Upper lobe of left lung (tissue), 6 donors: ENCODE measurements at regions not wholly inside any gene's neighbourhood (a gene's known extent, or its start where the extent isn't known, plus 50 kb on each side); places are given as distances from the start of the nearest gene placed in this dataset.
A peak's percentile ranks its signal among the peaks of the same experiment; 100 is the strongest.

ENCODE experiments used
- ATAC-seq, 2 donors: fragments of 200-7000 bp; cut with Tn5 transposase; one replicate each; pipeline ENCODE4 v1.9.1; 2022; ENCODE audit warnings: mild to moderate bottlenecking in 2 of 2, moderate library complexity in 2 of 2; ENCODE audit not compliant: low FRiP score in 2 of 2
- DNase-seq, 2 donors: peaks; one replicate each; pipeline ENCODE4 v3.0.0-alpha.2; 2019 to 2020
- H3K27ac ChIP-seq, 4 donors: fragments of 200-600 bp; sonication (generic); one replicate each; pipeline ENCODE4 v1.5.1; 2016 to 2019
- H3K27me3 ChIP-seq, 4 donors: fragments of 200-600 bp; sonication (generic); one replicate each; pipeline ENCODE4 v1.5.1; 2017 to 2019
- H3K36me3 ChIP-seq, 4 donors: fragments of 200-600 bp; sonication (generic); one replicate each; pipeline ENCODE4 v1.5.1; 2016 to 2019
- H3K4me1 ChIP-seq, 4 donors: fragments of 200-600 bp; sonication (generic); one replicate each; pipeline ENCODE4 v1.5.1; 2018 to 2019
- H3K4me3 ChIP-seq, 4 donors: fragments of 200-600 bp; sonication (generic); one replicate each; pipeline ENCODE4 v1.5.1; 2017 to 2019; ENCODE audit warnings: mild to moderate bottlenecking in 2 of 4, moderate library complexity in 1 of 4
- H3K9me3 ChIP-seq, 4 donors: fragments of 200-600 bp; sonication (generic); one replicate each; pipeline ENCODE4 v1.5.1; 2018 to 2019
- EP300 ChIP-seq, 4 donors: sonication (generic); formaldehyde crosslinking; IDR thresholded peaks; one replicate each; pipeline ENCODE4 v1.5.1; 2017; ENCODE audit warnings: antibody characterized with exemption in 4 of 4, control low read depth in 2 of 4
- POLR2A ChIP-seq, 4 donors: fragments of 450-650 bp; IDR thresholded peaks; one replicate each; pipeline ENCODE4 v1.5.1; 2016 to 2017; ENCODE audit warnings: antibody characterized with exemption in 4 of 4, mild to moderate bottlenecking in 2 of 4
- POLR2AphosphoS5 ChIP-seq, 2 donors: sonication (generic); formaldehyde crosslinking; IDR thresholded peaks; one replicate each; pipeline ENCODE4 v1.5.1; 2017; ENCODE audit warnings: antibody characterized with exemption in 2 of 2
- WGBS, 2 donors: methylation state at CpG; one replicate each; pipeline ENCODE4 v1.1.5; 2017 to 2018; 5-methylcytosine and 5-hydroxymethylcytosine counted together
- TF ChIP-seq, protein P1 (sequence below), 6 experiments: fragments of 450-650 bp in 4 of 6; fragments of 200-600 bp in 2 of 6; sonication (generic) in 2 of 6; IDR thresholded peaks; one replicate each; pipeline ENCODE4 v1.5.1; 2016 to 2019; ENCODE audit warnings: antibody characterized with exemption in 6 of 6
- donor health status: DM: no; HTN: no; CAD: no; lungs with moderate emphysema.
- donor health status: DM: no; HTN: yes; CAD: no; lungs with severe emphysema.

DNA sequence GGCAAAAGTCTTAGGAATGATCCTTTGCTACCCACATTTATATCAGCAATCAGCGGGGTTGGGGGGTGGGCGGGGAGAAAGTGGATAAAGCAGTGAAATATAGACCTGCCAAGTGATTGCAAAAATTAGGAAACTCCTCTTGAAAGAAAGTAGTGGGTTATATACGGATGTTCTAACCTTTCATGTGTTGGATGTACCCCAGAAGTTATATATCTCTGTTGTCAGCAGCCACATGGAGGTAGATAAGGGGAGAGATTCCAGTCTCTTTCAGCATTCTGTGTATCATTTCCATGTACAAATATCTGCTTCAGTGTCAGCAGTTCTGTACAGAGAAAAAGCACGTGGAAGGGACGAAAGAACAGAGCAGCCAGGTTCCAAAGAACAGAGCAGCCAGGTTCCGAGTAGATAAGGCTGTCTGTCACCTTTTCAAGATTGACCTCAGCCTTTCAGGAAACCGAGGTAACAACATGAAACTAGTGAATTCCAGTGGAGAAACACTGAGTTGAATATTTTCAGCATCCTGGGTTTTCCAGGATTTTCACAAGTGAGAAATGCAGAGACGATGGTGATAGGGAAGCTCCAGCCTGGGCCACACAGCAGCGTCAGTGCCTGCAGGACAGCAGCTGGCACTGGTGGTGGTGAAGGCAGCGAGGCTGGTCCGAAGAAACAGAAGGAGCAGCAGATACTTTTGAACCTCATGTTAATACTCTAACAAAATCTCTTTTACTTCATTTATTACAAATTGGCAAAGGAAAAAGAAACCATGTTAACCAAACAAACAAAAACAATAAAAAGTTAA, 212.3 kb downstream of the C7orf25 start:
- WGBS, 2 donors = 69 to 74% methylated on average over 11 of the region's 11 CpGs
- DNase-seq (no peak), ATAC-seq (no peak)
- TF ChIP-seq EP300 (IDR thresholded peaks at IDR 0.05) (no peak), POLR2A (IDR thresholded peaks at IDR 0.05) (no peak), POLR2AphosphoS5 (IDR thresholded peaks at IDR 0.05) (no peak)
- TF ChIP-seq, protein P1, sequence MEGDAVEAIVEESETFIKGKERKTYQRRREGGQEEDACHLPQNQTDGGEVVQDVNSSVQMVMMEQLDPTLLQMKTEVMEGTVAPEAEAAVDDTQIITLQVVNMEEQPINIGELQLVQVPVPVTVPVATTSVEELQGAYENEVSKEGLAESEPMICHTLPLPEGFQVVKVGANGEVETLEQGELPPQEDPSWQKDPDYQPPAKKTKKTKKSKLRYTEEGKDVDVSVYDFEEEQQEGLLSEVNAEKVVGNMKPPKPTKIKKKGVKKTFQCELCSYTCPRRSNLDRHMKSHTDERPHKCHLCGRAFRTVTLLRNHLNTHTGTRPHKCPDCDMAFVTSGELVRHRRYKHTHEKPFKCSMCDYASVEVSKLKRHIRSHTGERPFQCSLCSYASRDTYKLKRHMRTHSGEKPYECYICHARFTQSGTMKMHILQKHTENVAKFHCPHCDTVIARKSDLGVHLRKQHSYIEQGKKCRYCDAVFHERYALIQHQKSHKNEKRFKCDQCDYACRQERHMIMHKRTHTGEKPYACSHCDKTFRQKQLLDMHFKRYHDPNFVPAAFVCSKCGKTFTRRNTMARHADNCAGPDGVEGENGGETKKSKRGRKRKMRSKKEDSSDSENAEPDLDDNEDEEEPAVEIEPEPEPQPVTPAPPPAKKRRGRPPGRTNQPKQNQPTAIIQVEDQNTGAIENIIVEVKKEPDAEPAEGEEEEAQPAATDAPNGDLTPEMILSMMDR (IDR thresholded peaks at IDR 0.05) = no peak
- Histone ChIP-seq H3K4me1 (peaks cover 0 to 3% (median 1%) of the 10 kb centered on the region in 4 donors), H3K27me3 (no peaks in the 10 kb centered on the region), H3K4me3 (no peak overlapping the region), H3K9me3 (no peaks in the 10 kb centered on the region), H3K27ac (no peak overlapping the region), H3K36me3 (no peaks in the 10 kb centered on the region)

DNA sequence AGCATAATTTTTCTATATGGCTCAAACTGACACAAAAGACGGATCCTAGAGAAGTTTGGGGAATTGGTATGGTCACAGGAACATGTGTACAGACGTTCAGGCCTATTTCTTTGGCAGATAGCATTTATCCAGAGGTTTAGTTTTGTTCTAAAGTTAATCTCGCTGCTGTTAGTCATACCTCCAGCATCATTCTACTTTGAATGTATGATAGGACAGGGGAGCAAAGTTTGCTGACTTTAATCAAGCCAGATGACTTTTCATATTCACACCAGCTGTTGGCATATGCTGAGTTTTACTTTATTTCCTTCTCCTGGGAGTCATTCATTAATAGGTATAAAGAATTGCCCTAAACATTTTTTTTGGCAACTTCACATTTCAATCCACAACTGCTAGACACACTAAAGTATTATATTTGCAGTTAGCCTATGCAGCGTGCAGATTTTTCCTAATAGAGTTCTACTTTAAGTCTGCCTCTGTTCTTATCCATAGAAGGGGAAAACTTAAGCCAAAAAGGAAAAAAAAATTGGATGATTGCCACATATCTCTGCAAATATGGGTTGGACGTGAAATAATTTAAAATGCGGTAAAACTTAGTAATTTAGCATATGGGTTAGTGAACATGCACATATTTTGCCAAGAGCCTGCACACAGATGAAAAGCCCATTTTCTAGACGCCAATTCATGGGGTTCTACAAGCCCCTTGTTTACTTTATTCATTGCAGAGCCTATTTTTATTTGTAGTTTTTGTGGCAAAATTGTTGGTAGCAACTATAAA, 213.1 kb downstream of the C7orf25 start:
- Histone ChIP-seq H3K4me1 (peaks cover 0 to 3% (median 1%) of the 10 kb centered on the region in 4 donors), H3K4me3 (no peak overlapping the region), H3K36me3 (no peaks in the 10 kb centered on the region), H3K27ac (no peak overlapping the region), H3K27me3 (no peaks in the 10 kb centered on the region), H3K9me3 (no peaks in the 10 kb centered on the region)
- no peak for ATAC-seq
- TF ChIP-seq, protein P1 (IDR thresholded peaks at IDR 0.05) = no peak
- TF ChIP-seq POLR2AphosphoS5 (IDR thresholded peaks at IDR 0.05) (no peak), POLR2A (IDR thresholded peaks at IDR 0.05) (no peak), EP300 (IDR thresholded peaks at IDR 0.05) (no peak)
- no peak for DNase-seq
- WGBS, 2 donors = 79 to 83% methylated on average over 7 of the region's 7 CpGs

DNA sequence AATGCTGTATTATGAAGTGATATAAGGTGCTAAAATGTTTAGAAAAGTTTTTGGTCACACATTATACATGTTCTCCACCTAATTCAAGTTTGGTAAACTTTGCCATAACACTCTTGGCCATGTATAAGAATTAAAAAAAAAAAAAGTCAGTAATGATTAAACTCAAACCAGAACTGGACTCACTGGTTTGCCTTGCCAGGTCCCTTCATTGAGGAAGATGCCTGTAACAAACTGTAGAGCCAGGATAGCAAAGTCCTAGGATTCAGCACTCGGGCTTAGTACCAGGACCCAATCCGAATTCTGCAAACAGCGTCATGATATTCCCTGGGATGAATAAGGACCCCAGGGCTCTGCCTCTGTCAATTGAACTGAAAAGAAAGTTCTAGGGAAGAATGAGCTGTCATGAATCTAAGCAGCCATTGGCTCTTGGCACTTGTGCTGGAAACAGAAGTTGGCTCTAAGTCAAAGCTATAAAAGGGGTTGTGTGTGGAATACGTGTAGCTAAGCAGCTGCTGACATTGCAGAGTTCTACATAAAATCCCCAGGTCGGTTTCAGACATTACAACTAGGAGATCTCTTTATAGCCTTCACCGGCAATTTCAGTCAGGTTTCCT, 216.9 kb downstream of the C7orf25 start:
- DNase-seq (no peak), ATAC-seq (no peak)
- Histone ChIP-seq H3K4me3 (no peak overlapping the region), H3K36me3 (no peaks in the 10 kb centered on the region), H3K27ac (no peak overlapping the region), H3K27me3 (no peaks in the 10 kb centered on the region), H3K9me3 (no peaks in the 10 kb centered on the region), H3K4me1 (peaks cover 0 to 5% (median 0%) of the 10 kb centered on the region in 4 donors)
- 59 to 74% methylated on average over 6 of the region's 6 CpGs for WGBS, 2 donors
- TF ChIP-seq, protein P1 (IDR thresholded peaks at IDR 0.05) = no peak
- TF ChIP-seq EP300 (IDR thresholded peaks at IDR 0.05) = no peak
- TF ChIP-seq POLR2AphosphoS5 (IDR thresholded peaks at IDR 0.05) = no peak
- no peak for TF ChIP-seq POLR2A (IDR thresholded peaks at IDR 0.05)

DNA sequence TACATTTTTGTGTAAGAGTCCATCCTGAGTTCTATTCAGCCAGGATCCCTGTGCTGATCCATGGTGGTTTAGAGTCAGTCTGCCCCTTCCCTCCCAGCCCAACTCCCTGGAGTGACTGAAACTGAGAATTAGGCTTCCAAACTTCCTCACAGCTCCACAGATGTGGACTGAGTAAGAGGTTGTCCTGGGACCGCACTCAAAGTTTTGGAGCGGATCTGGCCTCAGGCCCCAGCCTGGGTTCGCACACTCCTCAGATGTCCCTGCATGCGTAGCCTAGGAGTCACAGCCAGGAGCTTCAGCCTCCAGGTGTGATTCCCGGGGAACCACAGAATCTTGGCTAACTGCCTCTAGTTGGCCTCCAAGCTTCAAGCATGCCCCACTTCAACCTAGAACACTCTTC, 218.1 kb downstream of the C7orf25 start:
- TF ChIP-seq, protein P1 (IDR thresholded peaks at IDR 0.05) = no peak
- no peak for TF ChIP-seq POLR2A (IDR thresholded peaks at IDR 0.05)
- TF ChIP-seq POLR2AphosphoS5 (IDR thresholded peaks at IDR 0.05) = no peak
- TF ChIP-seq EP300 (IDR thresholded peaks at IDR 0.05) = no peak
- H3K27ac ChIP-seq = no peak overlapping the region
- 89 to 94% methylated on average over 1 to 5 of the region's 5 CpGs for WGBS, 2 donors
- no peaks in the 10 kb centered on the region for H3K9me3 ChIP-seq
- no peak overlapping the region for H3K4me3 ChIP-seq
- H3K4me1 ChIP-seq = peaks cover 0 to 5% (median 0%) of the 10 kb centered on the region in 4 donors
- H3K27me3 ChIP-seq = no peaks in the 10 kb centered on the region
- H3K36me3 ChIP-seq = no peaks in the 10 kb centered on the region
- ATAC-seq (no peak), DNase-seq (peak in 1 of 2 donors; percentile 6)
